ENCODE measurements at regions not wholly inside any gene's neighbourhood (a gene's known extent, or its start where the extent isn't known, plus 50 kb on each side); places are given as distances from the start of the nearest gene placed in this dataset.

DNA sequence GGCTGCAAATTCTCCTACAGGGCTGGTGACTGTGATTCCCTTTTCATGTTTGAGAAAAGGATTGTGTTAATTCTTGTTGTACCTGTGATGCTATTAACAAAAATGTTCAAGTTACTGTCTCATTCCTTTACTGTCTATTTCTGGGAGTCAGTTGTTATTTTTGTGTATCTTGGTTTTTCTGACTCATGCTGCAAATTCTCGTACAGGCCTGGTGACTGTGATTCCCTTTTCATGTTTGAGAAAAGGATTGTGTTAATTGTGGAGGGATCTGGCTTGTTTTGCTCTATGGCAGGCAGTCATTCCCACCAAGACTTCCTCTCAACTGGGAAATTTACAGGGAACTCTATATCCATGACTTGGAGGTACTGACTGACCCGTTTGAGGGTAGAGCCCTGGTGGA lies 693.4 kb upstream of the INTU start:
- TF ChIP-seq, protein P1, sequence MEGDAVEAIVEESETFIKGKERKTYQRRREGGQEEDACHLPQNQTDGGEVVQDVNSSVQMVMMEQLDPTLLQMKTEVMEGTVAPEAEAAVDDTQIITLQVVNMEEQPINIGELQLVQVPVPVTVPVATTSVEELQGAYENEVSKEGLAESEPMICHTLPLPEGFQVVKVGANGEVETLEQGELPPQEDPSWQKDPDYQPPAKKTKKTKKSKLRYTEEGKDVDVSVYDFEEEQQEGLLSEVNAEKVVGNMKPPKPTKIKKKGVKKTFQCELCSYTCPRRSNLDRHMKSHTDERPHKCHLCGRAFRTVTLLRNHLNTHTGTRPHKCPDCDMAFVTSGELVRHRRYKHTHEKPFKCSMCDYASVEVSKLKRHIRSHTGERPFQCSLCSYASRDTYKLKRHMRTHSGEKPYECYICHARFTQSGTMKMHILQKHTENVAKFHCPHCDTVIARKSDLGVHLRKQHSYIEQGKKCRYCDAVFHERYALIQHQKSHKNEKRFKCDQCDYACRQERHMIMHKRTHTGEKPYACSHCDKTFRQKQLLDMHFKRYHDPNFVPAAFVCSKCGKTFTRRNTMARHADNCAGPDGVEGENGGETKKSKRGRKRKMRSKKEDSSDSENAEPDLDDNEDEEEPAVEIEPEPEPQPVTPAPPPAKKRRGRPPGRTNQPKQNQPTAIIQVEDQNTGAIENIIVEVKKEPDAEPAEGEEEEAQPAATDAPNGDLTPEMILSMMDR (IDR thresholded peaks at IDR 0.05), result no peak
- TF ChIP-seq POLR2A (IDR thresholded peaks at IDR 0.05), result no peak
- WGBS, 4 donors, result 59 to 73% (median 63%) methylated on average over 2 of the region's 2 CpGs
- H3K9me3 ChIP-seq (replicated peaks in 1 of 3), result no peaks in the 10 kb centered on the region
- no peak overlapping the region for H3K4me3 ChIP-seq
- no peak overlapping the region for H3K27ac ChIP-seq
- no peaks in the 10 kb centered on the region for H3K4me1 ChIP-seq (replicated peaks in 1 of 2)
- no peak for DNase-seq
- H3K36me3 ChIP-seq (replicated peaks in 1 of 2), result no peaks in the 10 kb centered on the region
- no peaks in the 10 kb centered on the region for H3K27me3 ChIP-seq
- intact Hi-C loops (cut with DNase I), result no loop called here

DNA sequence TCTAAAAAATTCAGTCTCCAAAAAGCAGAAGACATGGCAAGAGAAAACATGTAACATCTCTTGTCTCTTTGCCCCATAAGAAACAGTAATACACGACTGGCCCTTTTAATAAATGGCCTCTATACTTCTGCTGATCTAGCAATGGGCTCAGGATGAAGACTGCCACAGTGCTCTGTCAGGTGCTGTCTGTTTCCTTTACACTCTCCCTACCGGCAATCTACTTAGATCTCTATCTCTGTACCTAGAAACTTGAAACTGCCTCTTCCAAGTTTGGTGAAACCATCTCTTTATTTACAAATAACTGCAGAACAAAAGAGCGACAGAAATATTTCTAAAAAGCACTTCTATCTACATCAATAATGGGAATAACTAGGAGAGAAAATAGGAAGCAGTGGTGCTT lies 685.2 kb upstream of the INTU start:
- 62 to 70% (median 65%) methylated on average over 3 of the region's 3 CpGs for WGBS, 4 donors
- intact Hi-C loops (cut with DNase I), result no loop called here
- H3K4me1 ChIP-seq (replicated peaks in 1 of 2), result no peaks in the 10 kb centered on the region
- H3K27me3 ChIP-seq, result no peaks in the 10 kb centered on the region
- DNase-seq, result no peak
- H3K36me3 ChIP-seq (replicated peaks in 1 of 2), result no peaks in the 10 kb centered on the region
- H3K9me3 ChIP-seq (replicated peaks in 1 of 3), result no peaks in the 10 kb centered on the region
- no peak overlapping the region for H3K4me3 ChIP-seq
- TF ChIP-seq, protein P1 (IDR thresholded peaks at IDR 0.05), result no peak
- no peak for TF ChIP-seq POLR2A (IDR thresholded peaks at IDR 0.05)
- no peak overlapping the region for H3K27ac ChIP-seq

DNA sequence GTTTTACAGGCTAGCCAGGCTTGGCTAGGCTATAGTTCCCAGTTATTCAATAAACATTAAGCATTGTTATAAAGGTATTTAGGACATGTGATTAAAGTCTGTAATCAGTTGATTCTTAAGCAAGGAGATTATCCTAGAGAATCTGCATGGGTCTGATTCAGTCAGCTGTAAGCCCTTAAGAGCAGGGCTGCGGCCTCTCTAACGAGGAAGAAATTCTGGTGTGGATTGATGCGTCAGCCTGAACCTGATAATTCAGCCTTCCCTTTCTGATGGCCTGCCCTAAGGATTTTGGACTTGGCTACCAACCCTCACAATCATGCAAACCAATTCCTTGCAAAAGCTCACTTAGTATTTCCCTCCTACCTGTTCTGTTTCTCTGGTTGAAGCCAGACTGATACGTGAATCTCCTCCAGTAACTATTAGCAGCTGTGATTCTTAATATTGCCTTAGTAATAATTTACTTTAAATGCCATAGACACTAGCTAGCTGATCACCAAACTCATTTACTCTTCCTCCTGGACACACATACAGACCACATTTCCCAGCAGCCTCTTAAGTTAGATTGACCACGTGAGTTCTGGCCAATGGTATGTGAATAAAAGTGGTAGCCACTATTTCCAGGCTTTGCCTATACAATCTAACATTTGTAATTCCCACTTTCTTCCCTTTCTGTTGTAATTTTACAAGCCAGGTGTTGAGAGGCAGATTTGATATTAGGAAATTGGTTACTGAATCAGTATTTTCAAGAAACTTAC lies 678.0 kb upstream of the INTU start:
- DNase-seq, result no peak
- H3K36me3 ChIP-seq (replicated peaks in 1 of 2), result no peaks in the 10 kb centered on the region
- TF ChIP-seq, protein P1 (IDR thresholded peaks at IDR 0.05), result no peak
- no peak for TF ChIP-seq POLR2A (IDR thresholded peaks at IDR 0.05)
- no peaks in the 10 kb centered on the region for H3K27me3 ChIP-seq
- intact Hi-C loops (cut with DNase I), result no loop called here
- no peak overlapping the region for H3K4me3 ChIP-seq
- H3K9me3 ChIP-seq (replicated peaks in 1 of 3), result no peaks in the 10 kb centered on the region
- no peak overlapping the region for H3K27ac ChIP-seq
- H3K4me1 ChIP-seq (replicated peaks in 1 of 2), result no peaks in the 10 kb centered on the region
- WGBS, 4 donors, result 89 to 90% (median 89%) methylated on average over 5 of the region's 5 CpGs

DNA sequence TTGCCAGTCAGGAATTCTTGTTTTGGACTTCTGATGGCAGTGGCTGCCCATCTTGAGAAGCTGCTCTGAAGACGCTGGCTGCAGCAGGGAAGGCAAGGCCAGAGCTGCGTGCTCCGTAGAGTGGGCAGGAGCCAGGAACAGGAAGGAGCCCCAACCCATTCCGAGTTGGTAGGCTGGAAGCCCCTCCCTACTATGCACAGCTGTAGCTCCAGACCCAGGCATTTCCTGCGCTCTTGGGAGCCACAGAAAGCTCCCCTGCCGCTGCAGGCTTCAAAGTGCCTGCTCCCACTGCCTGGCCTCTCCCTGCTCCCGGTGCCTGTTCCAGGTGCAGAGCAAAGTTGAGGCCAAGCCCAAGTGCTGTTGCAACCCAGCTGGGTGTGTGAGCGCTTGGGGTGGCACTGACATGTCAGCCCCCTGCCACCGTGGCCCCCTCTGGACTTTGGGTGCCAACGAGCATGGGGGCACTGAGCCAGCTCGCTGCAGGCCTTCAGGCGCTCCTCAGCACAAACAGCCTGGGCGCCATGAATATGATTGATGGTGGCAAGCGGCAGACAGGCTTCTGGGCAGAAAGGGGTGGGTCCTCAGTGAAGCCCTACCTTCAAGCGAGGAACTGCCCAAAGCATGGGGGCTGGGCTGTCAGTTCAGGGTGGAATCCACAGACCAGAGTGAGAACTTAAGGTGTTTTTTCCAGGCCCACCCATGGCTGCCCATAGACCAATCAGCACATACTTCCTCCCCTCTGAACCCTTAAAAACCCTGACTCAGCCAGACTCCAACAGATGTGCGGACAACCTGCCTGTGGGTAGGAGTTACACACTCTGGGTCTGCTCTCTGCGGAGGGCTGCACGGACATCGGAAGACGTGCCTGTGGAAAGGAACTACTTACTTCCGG lies 677.2 kb upstream of the INTU start:
- DNase-seq, result no peak
- TF ChIP-seq, protein P1 (IDR thresholded peaks at IDR 0.05), result no peak
- no peak for TF ChIP-seq POLR2A (IDR thresholded peaks at IDR 0.05)
- H3K27ac ChIP-seq, result no peak overlapping the region

More for the DNA sequence above, 677.2 kb upstream of the INTU start:
- 79 to 88% (median 83%) methylated on average over 13 to 21 of the region's 21 CpGs for WGBS, 4 donors
- H3K9me3 ChIP-seq (replicated peaks in 1 of 3), result no peaks in the 10 kb centered on the region
- no peak overlapping the region for H3K4me3 ChIP-seq
- H3K27me3 ChIP-seq, result no peaks in the 10 kb centered on the region
- no peaks in the 10 kb centered on the region for H3K36me3 ChIP-seq (replicated peaks in 1 of 2)
- H3K4me1 ChIP-seq (replicated peaks in 1 of 2), result no peaks in the 10 kb centered on the region
- intact Hi-C loops (cut with DNase I), result no loop called here
